ENCODE measurements at regions not wholly inside any gene's neighbourhood (a gene's known extent, or its start where the extent isn't known, plus 50 kb on each side); places are given as distances from the start of the nearest gene placed in this dataset.

- TF ChIP-seq, protein P1, sequence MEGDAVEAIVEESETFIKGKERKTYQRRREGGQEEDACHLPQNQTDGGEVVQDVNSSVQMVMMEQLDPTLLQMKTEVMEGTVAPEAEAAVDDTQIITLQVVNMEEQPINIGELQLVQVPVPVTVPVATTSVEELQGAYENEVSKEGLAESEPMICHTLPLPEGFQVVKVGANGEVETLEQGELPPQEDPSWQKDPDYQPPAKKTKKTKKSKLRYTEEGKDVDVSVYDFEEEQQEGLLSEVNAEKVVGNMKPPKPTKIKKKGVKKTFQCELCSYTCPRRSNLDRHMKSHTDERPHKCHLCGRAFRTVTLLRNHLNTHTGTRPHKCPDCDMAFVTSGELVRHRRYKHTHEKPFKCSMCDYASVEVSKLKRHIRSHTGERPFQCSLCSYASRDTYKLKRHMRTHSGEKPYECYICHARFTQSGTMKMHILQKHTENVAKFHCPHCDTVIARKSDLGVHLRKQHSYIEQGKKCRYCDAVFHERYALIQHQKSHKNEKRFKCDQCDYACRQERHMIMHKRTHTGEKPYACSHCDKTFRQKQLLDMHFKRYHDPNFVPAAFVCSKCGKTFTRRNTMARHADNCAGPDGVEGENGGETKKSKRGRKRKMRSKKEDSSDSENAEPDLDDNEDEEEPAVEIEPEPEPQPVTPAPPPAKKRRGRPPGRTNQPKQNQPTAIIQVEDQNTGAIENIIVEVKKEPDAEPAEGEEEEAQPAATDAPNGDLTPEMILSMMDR (IDR thresholded peaks at IDR 0.05; ENCODE audit: low read depth, low read length) = no peak
- TF ChIP-seq POLR2A (IDR thresholded peaks at IDR 0.05; ENCODE audit: extremely low read depth, insufficient read length) (no peak), MYC (IDR thresholded peaks at IDR 0.05; ENCODE audit: low read depth, low read length) (no peak)
These were observed 671.7 kb downstream of the BRD1 start for GRCh38 chr22:49155770-49156580.

Data from NB4 (cell line).